EH (cell line): ENCODE measurements at regions not wholly inside any gene's neighbourhood (a gene's known extent, or its start where the extent isn't known, plus 50 kb on each side); places are given as distances from the start of the nearest gene placed in this dataset.

Experiments
- DNase-seq: peaks from one replicate; pipeline ENCODE4 v3.0.0-alpha.2; 2015; ENCODE audit warnings: low read depth

DNA sequence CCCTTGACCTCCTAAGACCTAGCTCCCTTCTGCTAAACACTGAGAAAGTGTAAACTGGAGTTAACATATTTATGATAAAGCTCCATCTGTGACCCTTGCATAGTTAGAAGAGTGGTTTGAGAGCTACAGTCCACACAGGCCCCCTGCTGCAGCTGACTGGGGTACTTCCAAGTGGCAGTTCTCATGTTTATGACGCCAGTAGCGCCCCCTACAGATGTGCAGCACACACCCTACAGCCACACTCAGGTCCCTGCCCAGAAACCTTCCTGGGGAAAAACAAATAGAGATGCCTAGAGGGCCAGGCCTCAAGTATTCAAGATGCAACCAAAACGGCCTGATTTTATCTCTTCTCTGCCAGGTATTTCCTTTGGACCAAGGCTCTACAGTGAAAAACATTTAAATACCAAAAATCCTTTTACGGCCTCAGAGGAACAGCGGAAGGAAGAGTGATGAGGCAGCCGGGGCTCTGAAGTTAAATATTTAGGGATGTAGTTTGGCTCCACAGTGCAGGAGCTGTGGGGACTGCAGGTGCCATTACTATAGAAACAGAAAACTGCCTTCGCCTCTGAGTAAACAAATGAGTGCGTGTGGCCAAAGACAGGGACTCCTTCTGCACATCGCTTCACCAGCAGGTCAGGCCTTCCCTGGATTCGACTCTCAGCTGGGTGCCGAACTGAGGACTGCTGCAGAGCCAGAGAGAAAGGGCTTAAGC, 553.1 kb downstream of the EFNB2 start:
- DNase-seq = no peak

DNA sequence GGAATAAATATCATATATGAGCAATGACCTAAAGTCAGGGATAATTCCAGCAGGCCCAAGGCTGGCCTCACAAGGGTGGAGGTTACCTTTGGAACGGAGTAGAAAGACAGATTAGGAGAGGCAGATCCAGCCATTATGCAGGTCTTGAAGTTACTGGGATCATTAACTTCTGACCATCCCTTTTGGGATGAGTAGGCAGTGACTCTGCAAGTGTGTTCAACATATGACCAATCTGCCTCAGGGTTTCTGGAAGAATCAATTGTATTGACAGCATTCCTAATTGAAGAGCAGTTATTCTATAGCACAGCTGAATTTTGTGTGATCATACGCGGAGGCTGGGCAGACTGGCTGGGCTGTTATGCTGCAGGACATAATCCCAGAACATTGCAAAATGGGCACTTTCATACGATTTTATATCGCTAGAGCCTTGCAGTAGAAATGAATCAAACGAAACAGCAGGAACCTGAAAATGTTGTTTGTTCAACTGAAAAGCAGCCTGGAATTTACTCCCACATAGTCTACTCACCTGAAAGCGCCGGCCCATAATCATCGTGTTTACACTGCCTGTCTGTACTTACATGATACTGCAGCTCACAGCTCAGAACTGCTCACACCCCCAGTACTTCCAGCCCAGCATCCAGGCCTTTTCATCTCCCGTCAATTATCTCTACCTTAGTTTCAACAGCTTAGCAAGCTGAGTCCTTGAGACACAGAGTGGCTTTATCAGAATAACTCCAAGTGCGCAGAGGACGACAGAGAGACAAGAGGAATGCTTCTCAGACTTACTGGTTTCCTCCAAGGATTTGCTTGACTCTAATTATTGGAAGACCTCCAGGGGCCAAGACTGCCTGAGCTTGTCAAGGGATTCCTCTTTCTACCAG, 556.1 kb downstream of the EFNB2 start:
- DNase-seq = peak; percentile 24

DNA sequence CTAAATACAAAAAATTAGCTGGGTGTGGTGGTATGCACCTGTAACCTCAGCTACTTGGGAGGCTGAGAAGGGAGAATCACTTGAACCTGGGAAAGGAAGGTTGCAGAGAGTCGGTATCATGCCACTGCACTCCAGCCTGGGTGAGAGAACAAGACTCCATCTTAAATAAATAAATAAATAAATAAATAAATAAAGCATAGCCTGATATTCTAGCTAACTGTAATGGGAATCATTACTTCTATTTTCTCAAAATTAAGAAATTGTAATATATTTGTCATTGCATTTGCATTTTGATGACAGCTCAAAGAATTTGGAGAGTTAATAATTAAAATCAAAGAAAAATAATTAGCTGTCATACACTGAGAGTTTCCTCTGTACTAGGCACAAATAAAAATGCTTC, 561.1 kb downstream of the EFNB2 start:
- no peak for DNase-seq

DNA sequence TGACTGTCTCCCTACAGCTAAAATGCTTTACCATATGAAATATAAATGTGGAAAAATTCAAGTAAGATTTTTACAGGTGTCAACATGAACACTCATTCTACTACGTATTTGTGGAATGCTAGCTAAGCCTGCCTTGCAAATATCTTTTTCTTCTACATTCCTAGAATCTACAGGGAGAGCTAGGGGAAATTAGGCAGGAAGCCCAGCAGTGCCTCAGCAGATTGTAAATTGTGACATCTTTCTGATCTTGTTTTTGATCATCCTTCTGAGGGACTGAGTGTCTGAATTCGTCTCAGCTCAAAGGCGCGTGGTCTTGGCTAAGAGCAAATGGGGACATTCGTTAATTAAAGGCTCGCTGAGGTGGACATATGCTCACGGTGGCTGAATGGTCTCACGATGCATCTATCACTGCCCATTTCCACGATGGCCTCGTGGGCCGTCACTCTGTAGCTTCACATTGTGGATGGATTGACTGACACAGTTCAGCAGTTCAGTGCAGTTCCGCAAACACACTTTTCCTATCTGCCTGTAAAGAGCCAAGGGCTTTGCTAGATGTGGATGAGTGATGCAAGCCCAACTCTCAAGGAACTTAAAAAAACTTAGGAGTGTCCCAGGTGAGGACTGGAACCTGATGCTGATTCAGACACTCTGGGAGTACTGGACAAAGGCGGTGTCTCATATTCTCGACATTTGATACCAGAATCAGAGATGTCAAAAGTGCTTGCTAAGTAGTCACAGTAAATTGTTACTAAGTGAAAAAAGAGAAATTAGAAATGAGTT, 562.5 kb downstream of the EFNB2 start:
- peak; percentile 69 for DNase-seq

DNA sequence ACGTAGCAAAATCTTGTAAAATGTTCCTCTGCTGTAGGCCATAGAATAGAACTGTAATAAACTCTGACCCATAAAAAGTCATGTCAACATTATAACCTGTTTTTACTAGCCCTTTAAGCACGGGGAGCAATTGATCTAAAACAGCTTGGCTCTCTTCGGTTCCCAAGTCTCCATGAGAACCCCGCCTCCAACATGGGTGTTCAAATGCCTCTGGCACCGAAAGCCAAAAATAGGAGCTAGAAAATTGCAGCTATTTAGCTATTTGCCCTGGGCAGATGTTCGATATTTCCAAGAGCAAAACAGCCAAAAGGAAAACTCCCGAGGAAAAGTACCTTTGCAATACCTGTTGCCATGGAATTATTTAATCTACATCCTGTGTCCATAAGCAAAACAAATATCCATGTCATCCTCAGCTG, 563.1 kb downstream of the EFNB2 start:
- DNase-seq = peak; percentile 40

DNA sequence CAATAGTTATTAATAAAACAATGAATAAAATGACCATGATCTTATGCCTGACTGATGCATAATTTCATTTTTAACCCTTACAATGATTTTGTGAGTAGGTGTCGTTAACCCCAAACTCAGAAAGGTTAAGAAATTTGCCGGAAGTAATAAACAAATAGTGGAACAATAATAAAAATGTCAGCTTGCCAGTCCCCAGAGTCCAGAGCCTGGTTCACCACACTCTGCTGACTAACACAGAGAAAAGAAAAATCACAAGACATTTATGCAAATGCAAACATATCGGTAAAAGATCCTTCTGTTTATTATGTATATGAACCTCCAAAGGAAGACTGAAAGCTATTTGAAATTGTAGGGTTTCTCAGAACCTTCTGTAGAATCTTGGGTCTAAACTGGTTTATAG, 563.7 kb downstream of the EFNB2 start:
- DNase-seq = peak; percentile 11

DNA sequence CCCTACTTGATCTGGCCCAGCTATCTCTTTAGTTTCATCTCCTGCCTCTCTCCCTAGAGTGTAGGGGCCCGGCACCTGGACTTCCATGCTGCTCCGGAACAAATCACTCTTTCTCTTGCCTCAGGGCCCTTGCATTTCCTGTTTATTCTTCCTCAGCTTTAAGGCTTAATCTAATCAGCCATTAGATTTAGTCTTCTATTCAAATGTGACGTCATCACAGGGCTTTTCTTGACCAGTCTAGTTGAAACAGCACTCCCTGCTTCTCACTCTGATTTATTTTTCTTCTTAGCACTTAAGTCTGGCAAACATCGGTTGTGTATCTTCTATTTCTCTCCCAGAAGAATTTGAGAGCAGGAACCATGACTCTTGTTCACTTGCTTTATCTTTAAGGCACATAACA, 564.1 kb downstream of the EFNB2 start:
- peak; percentile 9 for DNase-seq

DNA sequence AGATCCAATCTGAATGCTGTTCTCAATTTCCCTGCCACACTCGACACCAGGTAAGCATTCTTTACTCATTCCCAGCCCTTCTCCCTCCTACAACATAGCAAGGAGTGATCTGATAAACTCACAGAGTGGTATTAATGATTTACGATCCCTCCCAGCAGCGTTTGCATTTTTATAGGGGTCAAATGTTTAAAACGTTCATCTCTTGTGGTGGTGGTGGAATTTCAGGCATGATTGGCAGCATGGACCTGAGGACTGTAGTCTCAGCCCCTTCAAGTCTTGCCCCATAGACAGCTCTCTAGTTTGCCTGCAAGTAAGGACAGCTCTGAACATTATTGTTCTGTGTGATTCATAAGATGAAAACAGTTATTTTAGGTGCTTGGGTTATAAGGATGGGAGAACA, 565.7 kb downstream of the EFNB2 start:
- DNase-seq = peak; percentile 92

DNA sequence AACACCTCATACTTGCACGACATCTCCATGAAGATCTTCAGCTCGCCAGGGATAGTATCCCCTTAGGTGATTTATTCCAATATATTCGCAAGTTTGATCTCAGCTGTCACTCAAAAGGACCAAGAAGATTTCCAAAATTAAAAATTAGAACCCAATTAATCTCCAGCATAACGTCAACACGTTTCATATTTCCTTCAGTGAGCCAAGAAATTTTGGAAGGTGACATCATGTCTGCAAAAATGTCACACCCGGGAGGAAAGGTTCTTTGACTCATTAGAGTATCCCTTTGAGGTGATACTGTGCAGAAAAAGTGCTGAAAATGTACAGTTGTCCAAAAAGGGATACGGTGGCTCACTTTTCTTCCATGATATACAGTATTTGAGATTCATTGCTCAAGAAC, 569.6 kb downstream of the EFNB2 start:
- DNase-seq = no peak

DNA sequence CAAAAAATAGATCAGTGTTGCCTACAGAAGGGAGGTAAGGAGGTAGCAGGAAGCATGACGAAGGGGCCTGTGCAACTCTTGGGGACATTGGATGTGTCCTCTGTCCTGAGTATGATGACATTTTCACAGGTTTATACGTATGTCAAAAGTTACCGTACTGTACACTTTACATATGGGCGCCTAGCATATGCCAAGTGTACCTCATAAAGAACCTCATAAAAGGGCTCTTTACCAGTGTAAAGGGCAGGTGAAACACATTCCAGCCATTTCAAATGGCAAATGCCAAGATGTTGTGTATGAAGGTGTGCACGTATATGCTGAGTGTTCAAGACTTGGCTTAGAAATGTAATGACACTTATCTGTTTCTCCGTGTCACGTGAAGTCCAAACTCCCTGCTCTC, 573.4 kb downstream of the EFNB2 start:
- no peak for DNase-seq

DNA sequence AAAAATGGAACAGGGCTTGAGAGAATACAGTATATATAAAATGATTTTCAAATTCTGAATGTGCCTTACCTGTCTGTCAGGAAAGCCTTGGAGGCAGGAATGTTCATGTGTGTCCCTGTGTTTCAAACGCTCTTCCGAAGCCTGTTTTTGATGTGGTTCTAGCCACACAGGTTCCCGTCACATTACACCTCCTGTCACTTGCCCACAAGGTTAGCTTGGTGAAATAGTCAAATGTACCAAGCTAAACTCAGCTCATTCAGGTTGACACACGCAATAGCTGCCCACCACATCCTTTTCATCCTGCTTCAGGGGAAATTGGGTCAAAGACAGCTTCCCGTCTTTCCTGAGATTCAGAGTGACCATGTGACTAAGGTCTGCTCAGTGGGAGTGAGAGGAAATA, 574.0 kb downstream of the EFNB2 start:
- no peak for DNase-seq

DNA sequence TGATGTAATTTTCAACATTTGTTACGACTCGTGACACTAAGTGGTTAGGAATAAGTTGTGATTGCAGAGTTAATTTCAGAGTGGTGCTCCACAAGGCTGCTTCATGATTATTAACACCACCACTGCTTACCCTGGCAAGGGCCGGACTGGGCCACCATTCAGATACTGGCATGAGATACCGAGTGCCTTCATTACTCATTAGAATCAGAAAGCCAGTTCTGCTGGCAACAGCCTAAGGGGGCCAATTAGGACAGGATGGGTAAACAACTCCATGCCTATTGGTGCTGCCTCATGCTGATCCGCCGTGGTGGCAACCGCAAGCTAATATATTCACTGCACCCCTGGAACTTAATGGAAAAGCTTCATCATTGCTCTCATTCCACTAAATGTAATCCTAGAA, 575.1 kb downstream of the EFNB2 start:
- DNase-seq = no peak

DNA sequence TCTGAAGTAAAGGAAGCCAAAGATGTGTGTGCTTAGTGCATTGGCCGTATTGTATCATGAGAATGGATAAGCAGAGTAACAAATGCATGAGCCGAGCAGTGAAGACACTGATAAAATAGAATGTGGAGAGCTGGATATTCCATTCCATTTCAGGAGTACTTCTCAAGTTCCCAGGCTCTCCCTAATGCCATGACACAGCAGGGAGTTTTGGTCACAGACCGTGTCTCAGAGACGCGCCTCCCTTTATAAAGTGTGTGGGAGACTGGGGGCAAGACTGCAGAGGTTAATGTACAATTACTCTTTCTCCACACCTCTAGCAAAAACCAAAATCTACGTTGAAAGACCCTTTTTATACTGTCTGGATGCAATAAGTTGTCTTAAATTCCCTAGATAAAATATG, 575.6 kb downstream of the EFNB2 start:
- DNase-seq = no peak

DNA sequence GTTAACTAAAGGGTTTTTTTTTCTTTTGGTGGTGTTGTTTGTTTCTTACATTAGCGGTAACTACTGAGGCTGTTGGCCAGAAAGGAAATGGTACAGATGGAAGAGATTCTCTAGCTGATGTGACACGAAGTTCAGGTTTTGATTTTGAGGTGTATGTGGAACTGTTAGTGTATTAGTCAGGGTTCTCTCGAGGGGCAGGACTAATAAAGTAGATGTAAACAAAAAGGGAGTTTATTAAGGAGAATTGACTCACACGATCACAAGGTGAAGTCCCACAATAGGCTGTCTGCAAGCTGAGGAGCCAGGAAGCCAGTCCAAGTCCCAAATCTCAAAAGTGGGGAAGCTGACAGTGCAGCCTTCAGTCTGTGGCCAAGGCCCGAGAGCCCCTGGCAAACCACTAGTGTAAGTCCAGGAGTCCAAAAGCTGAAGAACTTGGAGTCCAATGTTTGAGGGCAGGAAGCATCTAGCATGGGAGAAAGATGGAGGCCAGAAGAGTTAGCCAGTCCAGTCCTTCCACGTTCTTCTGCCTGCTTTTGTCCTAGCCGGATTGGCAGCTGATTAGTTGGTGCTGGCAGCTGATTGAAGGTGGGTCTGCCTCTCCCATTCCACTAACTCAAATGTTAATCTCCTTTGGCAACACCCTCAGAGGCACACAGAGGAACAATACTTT, 577.6 kb downstream of the EFNB2 start:
- no peak for DNase-seq

DNA sequence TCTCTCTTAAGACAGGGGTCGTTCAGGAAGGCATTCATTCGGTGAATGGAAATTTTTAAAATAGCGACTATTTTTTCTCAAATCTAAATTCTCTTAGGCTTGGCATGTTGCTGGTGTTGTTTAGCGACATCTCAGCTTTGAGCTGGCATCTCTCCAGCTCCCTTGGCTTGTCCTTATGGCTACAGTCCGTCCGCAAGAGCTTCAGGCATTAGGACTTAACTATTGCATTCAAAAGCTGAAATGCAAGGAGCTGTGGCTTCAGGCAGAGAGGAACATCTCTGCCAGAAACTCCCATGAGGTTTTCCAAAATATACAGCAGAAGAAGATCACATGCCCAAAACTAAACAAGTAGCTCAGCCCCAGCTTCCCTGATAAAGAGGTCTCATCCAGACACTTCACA, 578.5 kb downstream of the EFNB2 start:
- no peak for DNase-seq

DNA sequence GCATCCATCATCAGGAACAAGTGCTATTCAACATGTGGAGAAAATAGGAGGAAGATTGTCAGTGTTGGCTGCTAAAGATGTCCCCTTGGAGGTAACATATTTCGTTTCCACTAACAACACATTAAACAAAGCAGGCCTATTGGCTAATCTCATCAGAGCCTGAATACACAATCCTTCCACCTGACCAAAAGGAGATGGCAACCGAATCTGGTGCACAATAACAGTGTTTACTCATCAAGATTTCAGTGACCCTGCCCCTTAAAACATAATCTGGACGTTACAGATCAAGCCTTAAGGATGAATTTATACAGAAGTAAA, 582.5 kb downstream of the EFNB2 start:
- DNase-seq = no peak

DNA sequence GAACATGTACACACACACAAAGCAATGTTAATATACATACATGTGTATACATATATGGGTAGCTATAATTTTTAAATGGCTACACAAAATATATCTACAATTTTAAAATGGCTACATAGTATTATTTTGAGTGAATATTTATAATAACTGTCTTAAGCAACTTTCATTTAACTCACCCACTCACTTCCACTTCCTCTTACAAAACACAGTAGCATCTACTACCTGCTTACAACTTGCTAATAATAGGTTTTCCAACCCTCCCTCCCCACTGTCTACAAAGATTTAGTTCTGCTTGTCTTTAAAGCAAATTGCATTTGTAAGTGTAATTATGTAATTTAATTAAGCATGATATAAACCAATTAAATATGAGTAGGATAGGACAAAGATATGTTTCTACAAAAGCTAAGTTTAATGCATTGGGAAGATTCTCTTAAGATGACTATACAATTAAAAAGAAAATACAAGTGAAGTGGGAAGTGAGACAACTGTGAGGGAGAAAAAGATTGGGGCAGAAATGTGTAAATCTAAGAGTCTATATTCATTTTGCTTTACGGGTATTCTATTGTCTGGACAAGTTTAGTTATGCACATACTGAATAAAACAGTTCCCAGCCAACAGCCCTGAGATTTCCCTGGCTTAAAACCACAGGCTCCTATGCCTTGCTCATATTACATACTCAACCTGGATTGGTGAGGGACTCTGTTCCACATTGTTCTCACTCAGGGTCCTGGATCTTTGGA, 583.1 kb downstream of the EFNB2 start:
- no peak for DNase-seq

DNA sequence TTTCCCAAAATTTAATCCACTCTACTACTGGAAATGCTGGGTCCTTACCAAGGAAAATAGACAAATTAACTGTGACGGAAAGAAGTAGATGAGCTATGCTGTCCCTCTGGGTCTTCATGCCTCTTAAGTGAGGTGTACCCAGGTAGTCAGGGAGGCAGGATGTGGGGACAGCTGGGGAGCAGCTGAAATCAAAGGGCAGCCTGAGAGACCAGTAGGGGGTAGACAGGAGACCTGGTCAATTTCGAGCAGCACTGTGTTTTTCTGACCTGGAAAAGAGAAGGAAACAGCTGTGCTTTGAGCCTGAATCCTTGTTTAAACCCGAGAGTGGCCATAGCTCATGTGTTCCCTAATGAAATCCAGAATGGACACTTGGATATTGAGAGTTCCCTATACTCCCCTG, 587.3 kb downstream of the EFNB2 start:
- DNase-seq = no peak

DNA sequence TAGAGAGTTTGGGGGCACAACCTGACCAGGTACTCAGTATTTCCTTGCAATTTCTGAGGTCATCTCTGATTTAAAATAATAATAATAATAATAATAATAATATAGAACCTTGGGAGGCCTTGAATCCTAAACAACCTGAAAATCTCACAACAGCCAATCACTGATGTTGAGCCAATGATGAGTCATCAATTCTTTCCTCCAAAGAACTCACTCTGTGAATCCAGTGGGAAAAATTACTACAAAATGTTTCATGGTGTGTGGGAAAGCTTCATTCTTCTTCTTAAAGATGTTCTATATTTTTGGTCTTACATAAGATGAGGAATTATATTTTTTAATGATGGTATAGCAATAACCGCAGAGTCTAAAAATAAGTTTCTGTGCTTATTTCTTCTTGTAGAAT, 594.6 kb downstream of the EFNB2 start:
- no peak for DNase-seq

DNA sequence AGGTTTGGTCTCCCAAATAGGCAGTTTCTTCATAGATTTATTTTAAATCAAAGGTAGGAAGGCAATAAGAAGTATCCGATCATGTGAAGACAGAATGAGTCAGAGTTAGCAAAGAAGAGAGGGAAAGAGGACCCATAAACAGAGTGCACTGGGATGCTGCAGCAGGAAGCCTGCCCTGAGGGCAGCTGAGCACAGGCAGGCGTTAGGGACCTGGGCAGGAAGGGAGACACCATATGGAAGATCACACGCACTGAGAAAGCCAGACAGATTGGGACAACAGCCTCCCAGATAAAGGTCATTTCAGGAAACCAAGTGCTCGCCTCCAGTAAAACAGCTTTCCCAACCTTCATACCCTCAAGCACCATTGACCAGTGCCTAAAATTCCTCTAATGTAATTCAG, 598.0 kb downstream of the EFNB2 start:
- DNase-seq = peak; percentile 80

DNA sequence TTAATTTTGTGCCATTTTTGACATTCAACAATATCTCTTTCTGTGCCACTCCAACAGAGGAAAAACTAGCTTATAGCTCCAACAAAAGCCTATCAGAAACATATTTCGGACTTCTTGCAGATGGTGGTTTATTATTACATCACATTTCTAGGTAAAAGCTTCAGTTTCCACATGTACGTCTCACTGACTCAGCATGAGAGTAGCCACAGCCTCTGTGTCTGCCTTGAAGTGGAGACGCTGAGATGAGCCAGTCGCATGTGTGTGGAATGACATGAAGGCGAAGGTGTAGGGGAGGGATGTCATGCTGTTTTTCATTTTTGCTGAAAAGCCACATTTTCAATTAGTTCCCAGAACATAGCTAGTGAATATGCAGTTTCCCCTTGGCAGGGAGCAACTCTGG, 598.6 kb downstream of the EFNB2 start:
- peak; percentile 17 for DNase-seq

DNA sequence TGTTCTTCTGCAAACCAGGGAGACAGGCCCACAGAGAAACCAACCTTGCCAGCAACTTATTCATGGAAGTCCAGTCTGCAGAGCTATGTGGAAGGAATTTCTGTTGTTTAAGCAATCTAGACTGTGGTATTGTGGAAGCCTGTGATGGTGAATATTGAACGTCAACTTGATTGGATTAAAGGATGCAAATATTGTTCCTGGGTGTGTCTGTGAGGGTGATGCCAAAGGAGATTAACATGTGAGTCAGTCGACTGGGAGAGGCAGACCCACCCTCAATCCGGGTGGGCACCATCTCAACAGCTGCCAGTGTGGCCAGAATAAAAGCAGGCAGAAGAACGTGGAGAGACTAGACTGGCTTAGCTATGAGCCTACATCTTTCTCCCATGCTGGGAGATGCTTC, 606.0 kb downstream of the EFNB2 start:
- no peak for DNase-seq
